IMR-90 (cell line): ENCODE measurements at regions not wholly inside any gene's neighbourhood (a gene's known extent, or its start where the extent isn't known, plus 50 kb on each side); places are given as distances from the start of the nearest gene placed in this dataset.

Source experiments
- ATAC-seq: fragments of 200-7000 bp; cut with Tn5 transposase; 2 replicates; pipeline ENCODE4 v1.9.1; 2020; ENCODE audit warnings: low read depth, mild to moderate bottlenecking, moderate library complexity
- BruUV-seq: library from RNA; stranded (reverse); fragments of 400-500 nt; replicated peaks from 2 replicates; lab custom pipeline; 2021; lab: Mats Ljungman, UMichigan
- CTCF ChIA-PET: fragments of 300-600 bp; formaldehyde crosslinking; extraction: SDS; loops from one replicate; lab custom pipeline; 2021; ENCODE audit warnings: antibody characterized with exemption; lab: Yijun Ruan, JAX
- POLR2A ChIA-PET: fragments of 300-600 bp; sonication (Branson Sonifier 250); formaldehyde crosslinking; loops from one replicate; lab custom pipeline; 2022; ENCODE audit warnings: antibody characterized with exemption; ENCODE audit not compliant: unreplicated experiment; lab: Charles Lee
- DNase-seq: peaks from one replicate; pipeline ENCODE4 v3.0.0; 2013
- H2AFZ ChIP-seq: replicated peaks from 2 replicates; pipeline ENCODE3; 2013; ENCODE audit warnings: low read length, mild to moderate bottlenecking; ENCODE audit not compliant: poor library complexity
- H2AK5ac ChIP-seq: 2 replicates; pipeline ENCODE4 v1.6.1; 2013; ENCODE audit warnings: low read depth, low read length, inconsistent platforms
- H2AK9ac ChIP-seq: replicated peaks from 2 replicates; pipeline ENCODE3; 2013; ENCODE audit warnings: mild to moderate bottlenecking, low read depth, low read length, moderate library complexity; ENCODE audit not compliant: poor library complexity
- H2BK120ac ChIP-seq: 2 replicates; pipeline ENCODE4 v1.6.1; 2013; ENCODE audit warnings: low read depth, low read length, inconsistent platforms
- H2BK15ac ChIP-seq: 3 replicates; pipeline ENCODE4 v1.6.1; 2013; ENCODE audit warnings: low read depth, low read length, inconsistent platforms
- H2BK20ac ChIP-seq: 2 replicates; pipeline ENCODE4 v1.6.1; 2013; ENCODE audit warnings: low read depth, mild to moderate bottlenecking, inconsistent platforms, low read length, moderate library complexity
- H2BK5ac ChIP-seq: 2 replicates; pipeline ENCODE4 v1.6.1; 2013; ENCODE audit warnings: mild to moderate bottlenecking, low read depth, low read length, inconsistent platforms; ENCODE audit not compliant: poor library complexity, severe bottlenecking
- H3K14ac ChIP-seq: replicated peaks from 2 replicates; pipeline ENCODE4 v1.6.1; 2013; ENCODE audit warnings: low read depth, low read length, inconsistent platforms
- H3K18ac ChIP-seq: 2 replicates; pipeline ENCODE4 v1.6.1; 2013; ENCODE audit warnings: low read depth, low read length, control low read depth
- H3K23ac ChIP-seq: 2 replicates; pipeline ENCODE4 v1.6.1; 2013; ENCODE audit warnings: low read depth, low read length, inconsistent platforms
- H3K27ac ChIP-seq: 2 replicates; pipeline ENCODE4 v1.5.1; 2013; ENCODE audit warnings: mild to moderate bottlenecking, control low read depth, low read length; ENCODE audit not compliant: insufficient read depth
- H3K27me3 ChIP-seq: 2 replicates; pipeline ENCODE4 v1.6.1; 2013; ENCODE audit warnings: low read length; ENCODE audit not compliant: control insufficient read depth, insufficient read depth
- H3K36me3 ChIP-seq: 2 replicates; pipeline ENCODE4 v1.6.1; 2013; ENCODE audit warnings: low read length, mixed read lengths; ENCODE audit not compliant: control insufficient read depth, insufficient read depth
- H3K4ac ChIP-seq: 2 replicates; pipeline ENCODE4 v1.6.1; 2013; ENCODE audit warnings: low read depth, low read length, inconsistent platforms
- H3K4me1 ChIP-seq: 2 replicates; pipeline ENCODE4 v1.6.1; 2013; ENCODE audit warnings: low read length, mixed read lengths; ENCODE audit not compliant: control insufficient read depth, insufficient read depth
- H3K4me2 ChIP-seq: 2 replicates; pipeline ENCODE4 v1.6.1; 2013; ENCODE audit warnings: low read depth, mild to moderate bottlenecking, control low read depth, low read length, moderate library complexity
- H3K4me3 ChIP-seq: 2 replicates; pipeline ENCODE4 v1.5.1; 2013; ENCODE audit warnings: low read depth, mild to moderate bottlenecking, control low read depth, low read length, moderate library complexity; ENCODE audit not compliant: insufficient read depth
- H3K56ac ChIP-seq: 2 replicates; pipeline ENCODE4 v1.6.1; 2013; ENCODE audit warnings: low read length, inconsistent platforms; ENCODE audit not compliant: insufficient read depth; ENCODE audit errors: extremely low read depth
- H3K79me1 ChIP-seq, 2 experiments: 2 replicates each; pipeline ENCODE4 v1.6.1; 2013; ENCODE audit warnings: low read length in 2 of 2, inconsistent platforms in 1 of 2, low read depth in 1 of 2
- H3K9ac ChIP-seq: 2 replicates; pipeline ENCODE4 v1.6.1; 2013; ENCODE audit warnings: low read depth, low read length, control low read depth
- H3K9me1 ChIP-seq: 2 replicates; pipeline ENCODE4 v1.6.1; 2013; ENCODE audit warnings: low read length, inconsistent platforms; ENCODE audit not compliant: insufficient read depth
- H3K9me3 ChIP-seq: 2 replicates; pipeline ENCODE4 v1.6.1; 2013; ENCODE audit warnings: low read length; ENCODE audit not compliant: control insufficient read depth, insufficient read depth
- H4K20me1 ChIP-seq: 2 replicates; pipeline ENCODE4 v1.6.1; 2013; ENCODE audit warnings: low read length, inconsistent platforms; ENCODE audit not compliant: insufficient read depth
- H4K5ac ChIP-seq: 2 replicates; pipeline ENCODE4 v1.6.1; 2013; ENCODE audit warnings: mild to moderate bottlenecking, low read depth, low read length, control low read depth
- H4K8ac ChIP-seq, 2 experiments: 2 replicates each; pipeline ENCODE4 v1.6.1; 2013; ENCODE audit warnings: low read depth in 2 of 2, low read length in 2 of 2, control low read depth in 1 of 2, inconsistent platforms in 1 of 2
- H4K91ac ChIP-seq: 2 replicates; pipeline ENCODE4 v1.6.1; 2013; ENCODE audit warnings: low read depth, low read length, inconsistent platforms; ENCODE audit not compliant: insufficient read depth
- CTCF ChIP-seq: conservative IDR thresholded peaks from 2 replicates; pipeline ENCODE4 v1.5.1; 2012; ENCODE audit warnings: mild to moderate bottlenecking, low read depth, low read length, improper control_type of control experiment
- ELK1 ChIP-seq: fragments of 150-350 bp; IDR thresholded peaks from 2 replicates; pipeline ENCODE4 v1.6.1; 2016; ENCODE audit warnings: low read depth, mild to moderate bottlenecking, low read length, moderate library complexity, borderline replicate concordance
- POLR2A ChIP-seq: IDR thresholded peaks from 2 replicates; pipeline ENCODE4 v1.6.1; 2012; ENCODE audit warnings: mild to moderate bottlenecking, low read depth, low read length
- SMC3 ChIP-seq: fragments of 150-350 bp; IDR thresholded peaks from 2 replicates; pipeline ENCODE4 v1.6.1; 2016; ENCODE audit warnings: low read depth, mild to moderate bottlenecking, antibody characterized with exemption, low read length, moderate library complexity
- WGBS, 2 experiments: methylation state at CpG; one replicate each; pipeline versions ENCODE4 v1.1.5 to v1.1.7; 2013; ENCODE audit warnings: missing lambda C conversion rate in 2 of 2; ENCODE audit not compliant: insufficient read length in 1 of 2; ENCODE audit errors: extremely low coverage in 2 of 2; 5-methylcytosine and 5-hydroxymethylcytosine counted together
- dilution Hi-C: fragments of 300-500 bp; cut with HindIII; formaldehyde crosslinking; loops from one replicate; pipeline ENCODE4 v1.14.3; 2018; ENCODE audit warnings: low sequenced_read_pairs; ENCODE audit not compliant: unreplicated experiment
- in situ Hi-C: fragments of 300-500 bp; cut with MboI; formaldehyde crosslinking; loops from 3 replicates; pipeline ENCODE4 v1.14.3; 2019; ENCODE audit warnings: low sequenced_read_pairs, inconsistent platforms, mixed read lengths
- intact Hi-C: fragments of 100-400 bp; cut with micrococcal nuclease; formaldehyde crosslinking; loops from 2 replicates; pipeline ENCODE4 v1.10.0; 2022

- no peaks in the 10 kb centered on the region for H3K27me3 ChIP-seq
- no peaks in the 10 kb centered on the region for H4K20me1 ChIP-seq
- no peak overlapping the region for H3K27ac ChIP-seq
- no peak overlapping the region for H3K56ac ChIP-seq
- no peak for DNase-seq
- no peak overlapping the region for H3K9ac ChIP-seq
- POLR2A ChIA-PET: no interaction called here
- no peaks in the 10 kb centered on the region for H3K9me3 ChIP-seq
- H2AK9ac ChIP-seq: no peak overlapping the region
- H2AFZ ChIP-seq: no peak overlapping the region
- peaks cover 9% of the 10 kb centered on the region for H3K4me1 ChIP-seq
- ATAC-seq: no peak
- CTCF ChIA-PET: no interaction called here
- no CpG with 5 or more reads among the region's 5 CpGs for WGBS, 2 experiments
- no peak overlapping the region for H3K14ac ChIP-seq
- no peak overlapping the region for H2AK5ac ChIP-seq
- H3K79me1 ChIP-seq: no peaks in the 10 kb centered on the region
- intact Hi-C loops: no loop called here
- H3K23ac ChIP-seq: no peak overlapping the region
- no peak overlapping the region for H3K4ac ChIP-seq
- no peak overlapping the region for H4K91ac ChIP-seq
- TF ChIP-seq ELK1: no peak
- no peak for TF ChIP-seq POLR2A
- TF ChIP-seq SMC3: no peak
- no peak for TF ChIP-seq CTCF
- peak overlapping the region; percentile 61; the same call in 1 of the 2 replicates for H2BK20ac ChIP-seq
- no peak overlapping the region for H2BK15ac ChIP-seq
- no peak overlapping the region for H3K4me3 ChIP-seq
- H2BK5ac ChIP-seq: no peak overlapping the region
- H4K5ac ChIP-seq: no peak overlapping the region
- in situ Hi-C loops: no loop called here
- no TSS peak for BruUV-seq
- H3K36me3 ChIP-seq: no peaks in the 10 kb centered on the region
- dilution Hi-C loops: no loop called here
- no peak overlapping the region for H2BK120ac ChIP-seq
- peaks cover 14% of the 10 kb centered on the region; the same call in 1 of the 2 replicates for H3K9me1 ChIP-seq
- no peak overlapping the region for H3K4me2 ChIP-seq
- H3K18ac ChIP-seq: no peak overlapping the region
- H4K8ac ChIP-seq: no peak overlapping the region
Measured at GRCh38 chr5:57362951-57363350, 119.7 kb downstream of the ACTBL2 start.
